K562 (cell line): ENCODE measurements at regions not wholly inside any gene's neighbourhood (a gene's known extent, or its start where the extent isn't known, plus 50 kb on each side); places are given as distances from the start of the nearest gene placed in this dataset.

Experiments used
- ATAC-seq: fragments of 200-7000 bp; cut with Tn5 transposase; 3 replicates; pipeline ENCODE4 v1.9.1; 2020; ENCODE audit warnings: moderate library complexity
- BruUV-seq: library from RNA; stranded (reverse); fragments of 400-500 nt; replicated peaks from 2 replicates; lab custom pipeline; 2021; lab: Mats Ljungman, UMichigan
- CTCF ChIA-PET: fragments of 300-600 bp; formaldehyde crosslinking; extraction: SDS; loops from one replicate; lab custom pipeline; 2021; ENCODE audit warnings: low intra/inter-chr PET ratio; lab: Yijun Ruan, JAX
- POLR2A ChIA-PET: fragments of 300-600, 350-650 bp; sonication (Branson Sonifier 250); formaldehyde crosslinking; extraction: SDS; loops from one replicate; lab custom pipeline; 2021; ENCODE audit warnings: antibody characterized with exemption, inconsistent platforms; lab: Yijun Ruan, JAX
- DNase-seq, 4 experiments: peaks; one replicate each; pipeline versions ENCODE4 v3.0.0 to v3.0.0-alpha.2; 2011 to 2018; ENCODE audit warnings: low spot score in 3 of 4, mixed read lengths in 3 of 4; ENCODE audit errors: extremely low read depth in 1 of 4
- FAIRE-seq: peaks from 2 replicates; lab custom pipeline; 2011; peaks lifted over from hg19 to GRCh38; lab: Jason Lieb, UNC
- H2AFZ ChIP-seq: 2 replicates; pipeline ENCODE4 v1.6.0; 2011; ENCODE audit warnings: low read depth, low read length, control low read depth, inconsistent platforms
- H3K27ac ChIP-seq: fragments of 200-600 bp; 3 replicates; pipeline ENCODE4 v1.8.0; 2011; ENCODE audit warnings: low read depth, mild to moderate bottlenecking, control low read depth, inconsistent platforms, low read length, moderate library complexity, mixed read lengths; ENCODE audit errors: extremely low read depth
- H3K27me3 ChIP-seq, 2 experiments: fragments of 300-600 bp in 1 of 2; 2 replicates in 1 of 2; 3 replicates in 1 of 2; pipeline versions ENCODE4 v1.6.0 to v1.8.0; 2011; ENCODE audit warnings: inconsistent platforms in 2 of 2, low read length in 2 of 2, mild to moderate bottlenecking in 1 of 2, mixed read lengths in 1 of 2, moderate library complexity in 1 of 2; ENCODE audit not compliant: control insufficient read depth in 2 of 2, insufficient read depth in 2 of 2
- H3K36me3 ChIP-seq: fragments of 300-600 bp; 3 replicates; pipeline ENCODE4 v1.8.0; 2011; ENCODE audit warnings: mild to moderate bottlenecking, low read length, inconsistent platforms; ENCODE audit not compliant: control insufficient read depth, insufficient read depth
- H3K4me1 ChIP-seq, 2 experiments: fragments of 200-600 bp in 1 of 2; replicated peaks in 1 of 2; 2 replicates in 1 of 2; 3 replicates in 1 of 2; pipeline versions ENCODE4 v1.5.1 to v1.8.0; 2011; ENCODE audit warnings: inconsistent platforms in 2 of 2, low read length in 2 of 2, mild to moderate bottlenecking in 1 of 2, mixed read lengths in 1 of 2, moderate library complexity in 1 of 2; ENCODE audit not compliant: control insufficient read depth in 2 of 2, insufficient read depth in 2 of 2
- H3K4me2 ChIP-seq: 2 replicates; pipeline ENCODE4 v1.6.1; 2011; ENCODE audit warnings: low read length, control low read depth, inconsistent platforms, mixed read lengths; ENCODE audit not compliant: insufficient read depth
- H3K4me3 ChIP-seq: fragments of 200-600 bp; sonication (generic), shearing (Covaris generic); 2 replicates; pipeline ENCODE4 v1.5.1; 2016; ENCODE audit warnings: control low read depth, inconsistent platforms
- H3K79me2 ChIP-seq: fragments of 200-600 bp; 3 replicates; pipeline ENCODE4 v1.8.0; 2011; ENCODE audit warnings: low read length, inconsistent platforms; ENCODE audit not compliant: control insufficient read depth, insufficient read depth
- H3K9ac ChIP-seq, 2 experiments: 2 replicates each; pipeline versions ENCODE4 v1.6.0 to v1.6.1; 2011; ENCODE audit warnings: low read depth in 2 of 2, low read length in 2 of 2, control low read depth in 1 of 2, inconsistent platforms in 1 of 2, mild to moderate bottlenecking in 1 of 2, mixed read lengths in 1 of 2; ENCODE audit not compliant: insufficient read depth in 1 of 2
- H3K9me1 ChIP-seq: one replicate; pipeline ENCODE4 v1.6.0; 2011; ENCODE audit warnings: inconsistent platforms, mild to moderate bottlenecking, low read length, moderate library complexity; ENCODE audit not compliant: control insufficient read depth, insufficient read depth
- H3K9me3 ChIP-seq: replicated peaks from 2 replicates; pipeline ENCODE4 v1.5.1; 2011; ENCODE audit warnings: low read depth, low read length, inconsistent platforms; ENCODE audit not compliant: control insufficient read depth, insufficient read depth
- H4K20me1 ChIP-seq: replicated peaks from 2 replicates; pipeline ENCODE4 v1.6.1; 2011; ENCODE audit warnings: low read length, inconsistent platforms, mixed read lengths; ENCODE audit not compliant: control insufficient read depth, insufficient read depth
- ADNP ChIP-seq: fragments of 200-800 bp; sonication (Bioruptor generic); IDR thresholded peaks from 2 replicates; pipeline ENCODE4 v1.6.1; 2016; ENCODE audit warnings: missing genetic modification characterization, missing compliant biosample characterization
- C11orf30 ChIP-seq: fragments of 450-650 bp; IDR thresholded peaks from 2 replicates; pipeline ENCODE4 v1.6.1; 2016; ENCODE audit warnings: low read depth, mild to moderate bottlenecking
- FOS ChIP-seq: IDR thresholded peaks from 3 replicates; pipeline ENCODE4 v1.6.1; 2011; ENCODE audit not compliant: insufficient read length; ENCODE audit errors: extremely low read depth
- POLR3A ChIP-seq: IDR thresholded peaks from 2 replicates; pipeline ENCODE4 v1.6.1; 2011; ENCODE audit warnings: borderline replicate concordance, mild to moderate bottlenecking, moderate library complexity; ENCODE audit not compliant: insufficient read length, insufficient read depth; ENCODE audit errors: extremely low read depth
- SMARCA4 ChIP-seq: fragments of 450-650 bp; IDR thresholded peaks from 2 replicates; pipeline ENCODE4 v1.6.1; 2016
- ZNF586 ChIP-seq: fragments of 450-650 bp; formaldehyde crosslinking; conservative IDR thresholded peaks from 2 replicates; pipeline ENCODE4 v1.4.0; 2020; ENCODE audit warnings: mild to moderate bottlenecking, moderate library complexity
- ZSCAN29 ChIP-seq: fragments of 450-650 bp; IDR thresholded peaks from 2 replicates; pipeline ENCODE4 v1.6.1; 2017
- WGBS: fragments of 100-300 bp; shearing (Covaris generic); methylation state at CpG from one replicate; pipeline ENCODE4 v1.1.6; 2016; ENCODE audit warnings: low coverage, mixed read lengths; ENCODE audit not compliant: insufficient coverage; ENCODE audit errors: missing lambda C conversion rate; 5-methylcytosine and 5-hydroxymethylcytosine counted together
- in situ Hi-C: fragments of 300-500 bp; cut with MboI; formaldehyde crosslinking; loops from 4 replicates; pipeline ENCODE4 v1.15.0; 2018; ENCODE audit warnings: inconsistent platforms, mixed read lengths
- intact Hi-C: fragments of 100-400 bp; cut with micrococcal nuclease; formaldehyde crosslinking; loops from 2 replicates; pipeline ENCODE4 v1.14.2; 2022
- TF ChIP-seq, protein P1 (sequence below): fragments of 250-450 bp; sonication (Bioruptor Pico); IDR thresholded peaks from 2 replicates; pipeline ENCODE4 v1.8.0; 2022; ENCODE audit warnings: inconsistent platforms

DNA sequence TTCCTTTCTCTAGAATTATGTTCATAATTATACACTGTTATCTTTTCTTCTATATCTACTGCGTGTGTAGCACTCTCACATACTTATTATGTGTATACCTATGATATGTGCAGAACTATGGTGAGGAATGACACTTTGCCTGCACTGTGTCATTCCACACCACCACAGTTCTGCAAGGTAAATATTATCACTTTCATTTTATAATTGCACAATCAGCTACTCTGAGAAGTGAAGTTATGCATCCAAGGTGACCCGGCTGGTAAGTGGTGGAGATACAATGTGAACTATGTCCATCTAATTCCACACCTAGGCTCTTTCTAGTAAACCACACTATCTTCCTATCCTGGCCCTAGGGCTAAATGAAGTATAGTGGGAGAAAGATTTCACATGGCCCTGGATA lies 170.1 kb upstream of the ATP10B start:
- no peaks in the 10 kb centered on the region for H3K36me3 ChIP-seq
- no peak for TF ChIP-seq ADNP (tag)
- BruUV-seq = no TSS peak
- no peak overlapping the region for H2AFZ ChIP-seq
- intact Hi-C loops (no loop called here), in situ Hi-C loops (no loop called here)
- no peak for ATAC-seq
- H3K27me3 ChIP-seq = no peaks in the 10 kb centered on the region
- H3K4me3 ChIP-seq = no peak overlapping the region
- ChIA-PET POLR2A (no interaction called here), CTCF (no interaction called here)
- H3K9me3 ChIP-seq = no peaks in the 10 kb centered on the region
- no peaks in the 10 kb centered on the region for H4K20me1 ChIP-seq
- no peaks in the 10 kb centered on the region for H3K79me2 ChIP-seq
- H3K4me2 ChIP-seq = no peak overlapping the region
- FAIRE-seq = no peak
- no peak overlapping the region for H3K27ac ChIP-seq
- 0% methylated on average over 2 of the region's 2 CpGs for WGBS
- no peak for DNase-seq
- H3K9me1 ChIP-seq = no peaks in the 10 kb centered on the region
- no peaks in the 10 kb centered on the region for H3K4me1 ChIP-seq
- H3K9ac ChIP-seq = no peak overlapping the region

DNA sequence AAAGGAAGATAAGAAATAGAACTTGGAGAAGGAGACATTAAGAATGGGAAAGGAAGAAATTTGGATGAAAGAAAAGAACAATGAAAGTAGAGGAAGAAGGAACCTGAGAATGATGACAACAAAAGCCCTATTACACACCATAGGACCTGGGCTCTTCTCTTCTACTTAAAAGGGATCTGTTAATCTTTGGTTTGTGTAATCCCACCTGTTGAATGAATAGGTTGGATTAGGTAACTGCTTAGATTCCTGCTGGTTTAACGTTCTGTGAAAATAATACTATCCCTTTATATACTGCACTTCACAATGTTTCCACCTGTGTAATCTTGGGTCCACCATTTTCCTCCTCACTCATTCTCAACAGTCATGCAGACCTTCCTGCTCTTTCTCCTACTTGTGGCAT lies 157.8 kb upstream of the ATP10B start:
- no peak overlapping the region for H3K27ac ChIP-seq
- no peaks in the 10 kb centered on the region for H3K4me1 ChIP-seq
- no TSS peak for BruUV-seq
- WGBS = 0% methylated on average over 1 of the region's 1 CpG
- no peaks in the 10 kb centered on the region for H3K27me3 ChIP-seq
- intact Hi-C loops = no loop called here
- CTCF ChIA-PET = no interaction called here
- 0 out of 2 replicates have a peak, but pooled peaks cover 2% of the 10 kb centered on the region for H3K9me3 ChIP-seq
- in situ Hi-C loops = no loop called here
- FAIRE-seq (no peak), DNase-seq (no peak)
- no peak overlapping the region for H3K9ac ChIP-seq
- TF ChIP-seq FOS (no peak), SMARCA4 (no peak), C11orf30 (no peak), POLR3A (no peak), ZSCAN29 (no peak), ZNF586 (CRISPR knock-in tag) (no peak)
- TF ChIP-seq, protein P1, sequence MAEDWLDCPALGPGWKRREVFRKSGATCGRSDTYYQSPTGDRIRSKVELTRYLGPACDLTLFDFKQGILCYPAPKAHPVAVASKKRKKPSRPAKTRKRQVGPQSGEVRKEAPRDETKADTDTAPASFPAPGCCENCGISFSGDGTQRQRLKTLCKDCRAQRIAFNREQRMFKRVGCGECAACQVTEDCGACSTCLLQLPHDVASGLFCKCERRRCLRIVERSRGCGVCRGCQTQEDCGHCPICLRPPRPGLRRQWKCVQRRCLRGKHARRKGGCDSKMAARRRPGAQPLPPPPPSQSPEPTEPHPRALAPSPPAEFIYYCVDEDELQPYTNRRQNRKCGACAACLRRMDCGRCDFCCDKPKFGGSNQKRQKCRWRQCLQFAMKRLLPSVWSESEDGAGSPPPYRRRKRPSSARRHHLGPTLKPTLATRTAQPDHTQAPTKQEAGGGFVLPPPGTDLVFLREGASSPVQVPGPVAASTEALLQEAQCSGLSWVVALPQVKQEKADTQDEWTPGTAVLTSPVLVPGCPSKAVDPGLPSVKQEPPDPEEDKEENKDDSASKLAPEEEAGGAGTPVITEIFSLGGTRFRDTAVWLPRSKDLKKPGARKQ = no peak
- TF ChIP-seq, all 486 proteins: peak for 0
- Histone ChIP-seq H3K9me1 (no peaks in the 10 kb centered on the region), H2AFZ (no peak overlapping the region), H3K79me2 (no peaks in the 10 kb centered on the region), H3K4me2 (no peak overlapping the region), H4K20me1 (no peaks in the 10 kb centered on the region), H3K4me3 (no peak overlapping the region), H3K36me3 (no peaks in the 10 kb centered on the region)
- POLR2A ChIA-PET = no interaction called here
- no peak for ATAC-seq
